ENCODE measurements at regions not wholly inside any gene's neighbourhood (a gene's known extent, or its start where the extent isn't known, plus 50 kb on each side); places are given as distances from the start of the nearest gene placed in this dataset.

DNA sequence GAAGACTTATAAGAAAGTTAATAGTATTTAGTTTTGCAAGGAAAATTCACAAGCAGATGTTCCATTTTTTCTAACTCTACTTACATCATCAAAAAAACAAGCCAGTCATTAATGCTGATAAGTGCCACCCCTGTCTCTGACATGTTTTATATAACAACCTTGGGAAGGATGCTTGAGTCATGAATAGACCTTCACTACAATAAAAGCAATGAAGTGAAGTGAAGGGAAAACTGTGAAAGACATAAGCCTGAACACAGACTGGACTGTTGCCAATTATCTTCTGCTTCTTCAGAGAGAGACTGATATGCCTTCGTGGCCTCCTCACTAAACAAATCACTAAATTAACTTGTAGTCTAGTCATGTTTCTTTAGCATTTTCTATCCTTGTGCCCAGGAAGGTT is 353.2 kb downstream of the PDHA2 start:
- no peak for DNase-seq

DNA sequence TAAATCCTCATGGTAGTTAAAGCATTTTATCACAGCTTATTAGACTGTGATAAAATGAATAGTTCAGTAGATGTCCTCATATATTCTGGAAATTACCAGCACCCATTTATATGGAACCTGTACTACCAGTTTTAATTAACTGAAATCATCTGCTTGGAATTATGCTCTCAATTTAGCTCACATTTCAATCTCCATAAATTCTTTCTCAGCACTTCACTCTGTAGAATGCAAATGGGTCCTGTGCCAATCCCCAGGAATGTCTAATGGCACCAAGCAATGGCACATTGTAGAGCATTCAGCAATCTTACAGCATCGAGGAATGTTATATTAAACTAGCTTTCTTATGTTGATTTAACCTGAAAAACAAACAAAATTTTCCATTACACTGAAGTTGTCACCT is 355.1 kb downstream of the PDHA2 start:
- no peak for DNase-seq

DNA sequence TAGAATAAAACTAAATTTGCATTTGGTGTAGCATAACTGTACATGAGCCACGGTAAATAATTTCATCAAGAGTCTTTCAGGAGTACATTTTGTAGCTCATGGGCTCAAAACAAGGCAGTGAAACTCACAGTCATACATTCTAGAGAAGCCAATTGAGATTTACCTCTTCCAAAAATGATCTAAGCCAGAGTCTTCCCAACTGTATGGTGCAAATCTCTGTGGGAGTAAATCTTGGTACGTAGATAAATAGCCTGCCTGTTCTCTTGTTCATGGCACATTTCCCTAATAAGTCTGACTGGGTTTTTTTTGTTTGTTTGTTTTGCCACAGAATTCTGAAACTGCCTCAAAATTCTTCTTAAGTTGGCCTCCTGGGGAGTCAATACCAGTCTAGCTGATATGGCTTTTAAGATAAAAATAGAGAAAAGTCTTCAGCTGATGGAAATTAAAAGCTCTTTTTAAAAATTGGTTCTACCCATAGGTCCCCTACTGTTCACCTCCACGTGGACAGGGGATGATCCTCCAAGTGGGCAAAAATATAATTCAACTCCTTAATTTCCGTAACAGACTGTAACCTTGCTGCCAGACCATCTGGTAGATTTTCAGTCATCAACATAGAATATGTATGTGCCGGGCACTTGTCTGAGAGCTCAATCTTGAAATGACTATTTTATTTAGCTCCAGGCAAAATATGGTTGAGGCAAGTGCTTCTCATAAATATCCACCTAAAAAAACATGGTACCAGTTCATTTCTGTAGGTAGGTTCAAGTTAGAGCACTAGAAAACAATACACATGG is 365.4 kb downstream of the PDHA2 start:
- no peak for DNase-seq

DNA sequence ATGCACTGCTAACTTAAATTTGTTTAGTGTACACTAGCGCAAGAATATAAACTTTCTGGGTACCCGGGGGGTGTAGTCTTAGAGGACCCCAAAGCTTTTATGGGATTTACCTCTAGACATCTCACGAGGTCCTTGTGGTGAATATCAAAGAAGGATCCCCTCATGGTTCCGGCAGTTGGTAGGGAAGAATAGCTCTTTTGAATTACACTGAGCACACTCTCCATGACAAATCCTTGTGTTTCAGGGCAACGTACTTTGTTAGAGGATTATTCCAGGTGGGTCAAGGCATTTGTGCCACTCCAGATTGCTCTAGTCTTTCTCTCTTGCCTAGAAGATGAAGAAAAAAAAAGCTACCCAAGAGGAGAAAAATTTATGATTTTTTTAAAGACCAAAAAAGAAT is 387.6 kb downstream of the PDHA2 start:
- DNase-seq, result no peak

DNA sequence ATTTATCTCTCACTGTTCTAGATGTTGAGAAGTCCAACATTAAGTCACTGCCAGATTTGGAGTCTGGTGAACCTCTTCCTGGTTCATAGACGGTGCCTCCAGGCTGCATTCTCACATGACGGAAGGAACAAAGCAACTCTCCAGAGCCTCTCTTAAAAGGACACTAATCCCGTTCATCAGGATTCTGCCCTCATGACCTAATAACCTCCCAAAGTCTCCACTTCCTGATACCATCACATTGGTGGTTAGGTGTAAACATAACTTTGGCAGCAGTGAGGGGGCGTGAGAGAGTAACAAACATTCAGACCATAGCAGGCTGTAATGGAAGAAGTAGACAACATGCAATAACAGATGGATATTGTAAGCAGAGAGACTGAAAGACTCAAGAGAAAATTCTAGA is 388.6 kb downstream of the PDHA2 start:
- no peak for DNase-seq

DNA sequence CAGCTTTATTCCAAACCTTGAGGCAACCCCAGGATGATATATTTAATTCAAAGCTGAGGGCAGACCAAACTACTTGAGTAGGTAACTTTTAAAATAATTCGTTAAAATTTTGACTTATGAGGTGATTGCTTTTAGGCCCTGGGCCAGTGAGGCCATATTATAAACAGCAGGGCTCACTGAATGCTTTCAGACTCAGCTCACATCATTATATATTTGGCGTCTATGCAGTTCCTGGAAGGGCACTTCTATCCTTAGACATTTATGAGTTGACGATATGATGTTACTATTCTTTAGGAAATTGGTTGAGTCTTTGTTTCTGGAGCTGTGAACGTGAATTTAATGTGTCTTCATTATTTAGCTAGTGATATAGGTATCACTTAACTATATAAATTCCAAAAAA is 400.1 kb downstream of the PDHA2 start:
- DNase-seq, result no peak

DNA sequence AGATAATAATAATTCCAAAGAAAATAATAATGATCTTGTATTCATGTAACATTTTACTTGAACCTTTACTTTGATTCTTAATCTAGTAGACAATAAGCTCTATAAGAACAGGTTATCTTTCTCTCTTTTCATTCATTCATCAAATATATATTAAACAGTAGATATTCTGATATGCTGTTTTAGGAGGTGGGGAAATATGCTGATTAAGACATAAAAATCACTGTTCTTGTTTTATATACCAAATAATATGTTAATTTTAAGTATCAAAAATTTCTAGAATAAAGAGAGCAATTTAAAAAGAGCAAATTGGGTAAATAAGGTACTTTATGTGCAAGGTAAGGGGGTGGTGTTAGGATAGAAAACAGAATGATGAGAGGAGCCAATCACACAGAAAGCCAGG is 401.9 kb downstream of the PDHA2 start:
- DNase-seq, result no peak

DNA sequence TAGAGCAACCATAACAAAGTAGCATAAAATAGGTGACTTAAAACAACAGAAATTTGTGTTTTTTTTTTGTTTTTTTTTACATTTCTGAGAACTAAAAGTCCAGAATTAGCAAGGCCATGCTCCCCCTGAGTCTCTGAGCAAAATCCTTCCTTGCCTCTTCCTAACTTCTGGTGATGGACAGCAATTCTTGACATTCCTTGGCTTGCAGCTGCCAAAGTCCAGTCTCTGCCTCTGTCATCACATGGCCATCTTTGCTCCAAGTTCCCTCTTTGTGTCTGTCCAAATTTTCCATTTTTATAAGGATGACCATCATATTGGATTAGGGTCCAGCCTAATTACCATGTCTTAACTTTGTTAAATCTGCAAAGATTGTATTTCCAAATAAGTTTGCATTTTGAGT is 407.2 kb downstream of the PDHA2 start:
- no peak for DNase-seq

DNA sequence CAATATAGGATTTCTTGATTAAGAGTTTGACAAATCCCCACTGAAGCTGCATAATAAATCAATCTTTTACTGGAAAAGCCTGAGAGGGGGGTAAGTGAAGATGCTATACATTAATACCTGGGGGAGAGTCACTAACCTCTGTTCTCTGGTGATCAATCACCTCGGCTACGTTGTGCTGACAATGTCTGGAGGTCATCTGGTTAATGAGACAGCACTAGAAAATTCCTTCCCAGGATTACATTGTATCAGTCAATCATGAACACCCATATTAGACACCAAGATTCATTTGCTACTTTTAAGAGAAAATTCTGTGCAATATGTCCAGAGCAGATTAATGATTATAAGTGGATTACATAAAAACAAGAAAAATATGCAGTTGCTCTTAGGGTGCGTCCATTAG is 408.3 kb downstream of the PDHA2 start:
- no peak for DNase-seq

DNA sequence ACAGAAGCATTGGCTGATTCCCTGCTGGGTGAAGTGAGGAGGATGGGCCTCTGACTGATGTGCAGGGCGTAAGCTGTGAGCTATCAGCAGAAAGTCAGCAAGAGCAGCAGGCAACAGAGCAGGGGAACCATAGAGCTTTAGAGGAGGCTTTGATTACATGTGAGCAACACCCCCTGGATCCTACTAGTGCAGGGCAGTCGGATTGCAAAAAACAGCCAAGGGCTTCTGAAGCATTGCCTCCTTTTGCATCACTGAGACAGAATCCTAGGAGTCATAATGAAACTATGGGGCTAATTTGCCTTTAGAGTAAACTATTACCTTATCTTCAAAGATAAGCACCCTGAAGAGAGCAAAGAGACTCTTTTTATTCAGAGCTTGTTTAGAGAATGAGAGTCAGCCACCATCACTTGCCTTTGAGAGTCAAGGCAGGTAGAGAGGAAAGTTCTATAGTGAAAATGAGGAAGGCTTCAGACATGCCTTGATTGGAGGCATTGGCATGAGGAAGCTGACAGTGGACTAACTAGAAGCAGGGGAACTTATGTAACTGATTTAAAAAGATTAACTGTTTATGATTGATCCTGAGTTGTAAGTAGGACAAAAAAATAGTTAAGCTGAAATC is 420.3 kb downstream of the PDHA2 start:
- DNase-seq, result no peak

DNA sequence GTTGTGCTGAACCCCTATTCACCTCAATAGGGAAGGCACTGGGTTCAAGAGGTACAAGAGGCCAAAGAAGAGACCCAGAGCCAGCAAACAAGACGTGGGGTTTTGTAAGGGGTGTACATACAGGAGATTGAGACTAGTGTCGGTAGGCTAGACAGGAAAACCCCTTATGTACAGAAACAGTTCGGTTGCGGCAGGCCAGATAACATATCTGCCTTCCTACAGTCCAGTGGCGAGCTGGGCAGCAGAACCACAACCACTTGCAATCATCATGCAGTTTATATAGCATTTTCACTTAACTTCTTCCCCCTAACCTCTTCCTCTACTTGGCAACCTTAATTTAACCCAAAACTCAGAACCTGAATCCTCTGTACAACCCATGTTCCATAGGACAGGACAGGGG is 422.2 kb downstream of the PDHA2 start:
- no peak for DNase-seq

DNA sequence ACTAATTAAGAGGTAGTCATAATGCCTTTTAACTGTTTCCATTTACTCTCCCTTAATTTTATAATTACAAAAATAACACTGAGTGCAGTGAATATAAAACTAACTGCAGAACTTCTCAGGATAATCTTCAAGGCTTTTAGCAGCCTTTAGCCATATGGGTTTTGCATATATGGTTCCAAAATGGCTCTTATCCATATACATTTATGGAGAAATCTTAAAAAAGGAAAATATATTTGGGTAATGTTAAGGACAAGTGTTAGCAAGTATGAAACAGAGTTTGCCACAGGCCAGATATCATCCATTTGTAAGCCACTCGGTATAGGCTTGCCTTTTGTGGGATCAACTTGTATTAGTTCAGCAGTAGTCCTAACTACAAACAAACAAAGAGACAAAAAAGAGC is 423.4 kb downstream of the PDHA2 start:
- DNase-seq, result no peak

DNA sequence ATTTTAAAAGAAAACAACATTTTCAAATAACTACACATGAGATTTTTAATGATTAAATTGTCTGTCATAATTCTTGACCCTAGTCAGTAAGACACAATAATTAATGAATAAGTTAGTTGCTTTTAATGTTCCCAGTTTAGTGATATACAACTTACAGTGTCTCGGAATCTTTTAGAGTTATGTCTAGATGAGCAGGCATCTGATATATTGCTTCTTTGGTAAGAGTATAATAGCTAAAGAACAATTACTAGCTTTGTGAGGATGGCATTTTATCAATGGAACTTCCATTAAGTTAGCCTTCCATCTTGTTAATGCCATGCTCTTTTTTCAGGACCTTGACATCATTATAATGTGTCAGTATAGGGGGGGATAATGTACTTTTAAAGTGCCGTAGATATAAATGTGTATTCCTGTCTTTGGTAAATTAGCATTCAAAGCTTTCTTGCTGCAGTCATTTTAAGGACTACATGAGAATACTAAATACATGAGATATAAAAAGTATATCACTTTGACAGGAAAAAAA is 425.1 kb downstream of the PDHA2 start:
- DNase-seq, result no peak

DNA sequence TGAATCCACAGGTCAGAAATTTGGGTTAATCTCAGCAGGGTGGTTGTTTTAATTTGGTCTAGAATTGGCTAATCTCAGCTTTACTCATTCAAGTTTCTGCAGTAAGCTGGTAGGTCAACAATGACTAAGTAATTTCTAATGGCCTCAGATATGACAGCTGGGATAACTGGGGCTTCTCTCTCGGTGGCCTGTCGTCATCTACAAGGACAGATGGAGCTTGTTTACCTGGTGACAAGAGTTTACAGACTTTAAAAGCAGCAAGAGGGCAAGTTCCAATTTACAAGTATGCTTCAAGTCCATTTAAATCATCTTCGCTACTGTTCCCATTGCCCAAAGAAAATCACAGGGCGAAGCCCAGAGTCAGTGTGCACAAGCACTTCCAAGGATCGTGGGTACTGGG is 453.9 kb downstream of the PDHA2 start:
- DNase-seq, result no peak

DNA sequence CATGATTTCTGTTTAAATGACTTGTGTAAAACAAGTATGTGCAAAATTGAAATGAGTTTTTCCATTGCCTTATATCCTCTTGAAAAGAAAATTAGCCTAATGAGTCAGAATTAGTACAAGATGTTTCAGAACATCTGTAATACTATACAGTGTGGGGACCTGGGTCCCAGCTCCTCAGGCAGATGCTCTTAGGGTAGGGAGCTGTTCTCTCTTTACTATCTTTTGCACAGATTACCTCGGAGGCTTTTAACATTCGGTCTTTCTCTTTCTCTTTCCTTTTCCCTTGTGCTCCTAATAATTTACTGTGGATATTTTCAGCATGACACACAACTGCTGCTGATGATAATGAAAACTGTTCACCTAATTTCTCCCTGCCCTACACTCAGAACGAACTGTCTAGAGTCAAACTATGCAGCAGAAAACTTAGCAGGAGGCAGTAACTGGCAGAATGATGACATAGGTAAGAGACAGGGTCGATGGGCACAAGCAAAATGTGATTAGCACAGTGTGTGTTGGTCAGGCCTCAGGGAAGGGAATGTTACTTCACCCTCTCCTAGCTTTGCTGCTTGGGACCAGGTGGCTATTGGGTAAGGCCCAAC is 455.3 kb downstream of the PDHA2 start:
- no peak for DNase-seq

DNA sequence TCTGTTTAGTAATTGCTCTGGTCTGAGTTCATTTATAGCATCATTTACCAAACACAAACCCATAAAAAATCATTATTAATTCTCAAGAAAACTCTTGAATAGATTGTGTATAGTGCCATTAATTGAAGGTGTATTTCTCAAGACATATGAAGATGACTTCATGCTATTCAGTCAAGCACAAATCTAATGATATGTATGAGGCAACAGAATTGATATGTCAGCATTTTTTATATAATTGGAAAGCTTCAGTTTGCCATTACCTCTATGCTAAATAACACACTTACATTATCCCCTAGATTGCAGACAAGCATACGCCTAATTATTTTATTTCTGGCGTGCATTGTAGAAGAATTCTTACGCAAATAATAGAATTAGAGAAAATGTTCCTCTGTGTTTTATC is 461.8 kb downstream of the PDHA2 start:
- DNase-seq, result no peak

DNA sequence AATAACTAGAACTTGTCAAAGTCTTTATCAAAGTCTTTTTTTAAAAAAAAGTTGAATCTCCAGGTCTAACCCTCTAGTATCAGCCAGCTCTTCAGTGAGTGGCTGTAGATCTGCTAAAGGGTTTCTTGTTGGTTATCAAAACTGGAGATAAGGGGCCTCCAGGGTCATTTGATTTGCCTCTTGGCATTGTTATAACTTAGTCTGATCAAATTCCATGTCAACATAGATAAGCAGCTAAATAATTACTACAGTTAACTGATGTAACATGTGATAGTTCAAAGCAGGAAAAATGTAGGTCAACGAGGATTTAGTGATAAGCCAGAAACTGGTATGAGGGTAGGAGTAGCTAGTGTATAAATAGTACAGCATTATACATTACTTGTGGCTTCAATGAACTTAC is 465.1 kb downstream of the PDHA2 start:
- DNase-seq, result no peak

DNA sequence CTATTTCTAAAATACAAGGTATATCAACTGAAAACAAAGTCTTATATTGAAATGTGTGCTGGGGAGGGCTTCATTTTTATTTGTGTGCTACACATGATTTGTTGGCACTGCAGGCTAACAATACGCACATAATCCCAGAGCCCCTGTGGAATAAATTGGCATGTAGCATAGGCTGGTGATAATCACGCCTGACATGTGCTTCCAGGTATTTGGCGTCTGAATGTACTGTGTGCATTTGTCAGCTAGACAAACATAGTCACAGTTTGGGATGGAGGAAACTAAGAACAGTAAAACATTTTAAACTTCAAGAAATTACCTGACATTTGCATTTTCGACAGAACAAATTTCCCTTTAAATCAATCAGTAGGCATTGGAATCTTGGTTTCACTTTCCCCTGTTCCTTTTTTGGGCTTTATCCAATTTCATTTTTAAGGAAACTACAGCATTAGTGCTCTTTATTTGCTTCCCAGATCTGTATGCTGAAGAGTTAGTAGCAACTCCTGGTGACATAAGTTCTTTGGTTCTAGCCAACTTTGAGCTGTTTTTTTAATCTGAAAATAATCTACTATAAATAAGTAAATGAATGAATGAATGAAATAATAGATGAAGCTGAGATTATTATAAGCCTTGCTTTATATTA is 472.3 kb downstream of the PDHA2 start:
- no peak for DNase-seq

DNA sequence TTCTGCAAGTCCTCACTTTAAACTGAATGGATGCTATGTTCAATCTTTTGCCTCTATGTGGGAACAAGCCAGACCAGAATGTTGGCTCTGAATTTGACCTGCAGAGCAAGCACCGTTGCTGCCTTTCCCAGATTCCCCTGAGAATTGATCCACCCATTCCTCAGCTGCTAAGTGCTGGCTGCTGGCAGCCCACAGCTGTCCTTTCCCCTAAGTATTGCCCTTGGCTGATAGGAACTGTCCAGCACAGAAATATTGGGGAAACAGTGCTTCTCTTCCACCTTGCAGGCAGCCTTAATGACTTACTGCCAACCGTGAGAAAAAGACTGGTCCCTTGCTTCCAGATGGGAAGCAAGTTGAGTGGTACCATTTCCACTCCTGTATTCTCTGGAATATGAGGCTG is 475.9 kb downstream of the PDHA2 start:
- DNase-seq, result no peak

DNA sequence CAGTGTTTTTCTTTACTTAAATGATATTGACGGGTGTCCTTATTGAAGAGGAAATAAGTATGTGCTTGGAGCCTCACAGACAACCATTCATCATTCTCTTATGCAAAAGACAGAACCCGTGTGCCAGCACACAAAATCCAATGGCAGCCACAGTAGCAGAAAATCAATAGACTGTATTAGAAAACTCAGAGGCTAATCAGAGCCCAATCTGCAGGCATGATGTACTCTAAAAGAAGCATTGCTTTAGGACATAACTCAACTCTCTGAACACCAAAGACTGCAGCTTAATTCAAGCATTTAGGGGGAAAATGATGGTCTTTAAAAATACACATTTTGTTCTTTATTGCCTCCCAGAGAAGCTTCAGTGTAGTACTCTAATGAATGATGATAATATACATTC is 476.9 kb downstream of the PDHA2 start:
- no peak for DNase-seq

DNA sequence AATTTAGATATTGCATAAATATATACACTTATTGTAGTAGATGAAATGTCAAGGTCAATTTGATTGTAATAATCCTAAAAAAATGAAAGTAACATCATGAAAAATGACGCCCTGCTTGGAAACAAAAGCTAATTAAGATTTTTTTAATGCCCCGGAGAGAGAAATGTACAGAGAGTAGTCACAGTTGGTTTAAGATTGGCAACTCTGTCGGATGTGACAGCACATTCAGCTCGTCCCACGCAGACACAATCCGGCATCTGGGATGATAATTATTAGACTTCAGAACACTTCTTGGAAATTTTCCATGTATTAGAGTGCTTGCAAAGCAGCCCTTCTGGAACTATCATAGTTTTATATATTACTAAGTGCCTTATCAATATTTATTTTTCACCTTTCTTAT is 478.0 kb downstream of the PDHA2 start:
- no peak for DNase-seq

DNA sequence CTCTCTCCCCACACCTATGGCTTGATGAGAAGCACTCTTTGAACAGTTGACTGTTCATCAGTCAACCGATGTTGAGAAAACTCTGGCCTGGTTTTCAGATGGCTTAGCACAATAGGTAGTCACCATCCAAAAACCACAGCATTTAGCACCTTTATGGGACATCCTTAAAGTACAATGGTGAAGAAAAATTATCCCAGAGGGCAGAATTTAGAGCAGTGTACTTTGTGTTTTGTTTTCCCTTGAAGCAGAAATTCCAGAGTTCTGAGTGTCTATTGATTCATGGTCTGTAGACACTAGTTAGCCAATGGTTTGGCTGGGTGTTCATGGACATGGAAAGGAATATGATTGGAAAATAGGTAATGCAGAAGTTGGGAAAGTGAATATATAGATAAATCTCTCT is 487.0 kb downstream of the PDHA2 start:
- no peak for DNase-seq

DNA sequence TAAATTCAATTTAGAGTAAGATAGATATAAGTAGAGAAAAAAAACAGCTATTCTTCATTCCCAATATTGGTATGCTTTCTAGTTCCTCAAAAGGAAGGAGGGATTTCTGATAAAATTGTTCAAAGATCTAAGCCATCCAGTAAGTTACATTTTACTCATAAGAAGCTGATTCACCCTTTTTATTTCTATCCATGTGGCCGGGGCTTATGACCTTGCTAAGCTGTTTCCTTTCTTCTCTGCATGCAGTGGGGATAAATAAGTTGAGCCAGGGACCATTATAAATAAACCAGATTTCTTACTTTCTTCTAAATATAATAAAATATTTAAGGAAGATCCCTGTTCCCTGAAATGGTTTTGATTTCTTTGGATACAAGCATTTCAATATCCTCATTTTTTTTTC is 502.3 kb downstream of the PDHA2 start:
- DNase-seq, result no peak
